ENCODE measurements at regions not wholly inside any gene's neighbourhood (a gene's known extent, or its start where the extent isn't known, plus 50 kb on each side); places are given as distances from the start of the nearest gene placed in this dataset.

DNA sequence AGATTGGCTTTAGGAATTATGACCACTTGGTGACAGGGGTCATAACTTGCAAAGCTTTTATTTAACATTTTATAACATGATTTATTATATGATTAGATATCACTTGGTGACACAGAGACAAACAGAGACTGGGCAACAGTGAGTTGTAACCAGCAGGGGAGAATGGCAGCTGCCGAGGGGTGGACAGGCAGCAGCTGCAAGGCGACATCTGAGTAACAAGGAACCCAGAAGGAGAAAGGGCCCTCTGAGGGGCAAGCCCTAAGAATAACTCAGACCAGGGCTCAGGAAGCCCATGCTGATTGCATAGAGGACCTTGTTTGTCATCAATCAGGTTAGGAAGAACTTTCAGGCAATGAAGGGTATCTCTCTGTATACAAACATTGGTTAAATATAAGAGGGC is 339.9 kb upstream of the SOX11 start:
- TF ChIP-seq, protein P1, sequence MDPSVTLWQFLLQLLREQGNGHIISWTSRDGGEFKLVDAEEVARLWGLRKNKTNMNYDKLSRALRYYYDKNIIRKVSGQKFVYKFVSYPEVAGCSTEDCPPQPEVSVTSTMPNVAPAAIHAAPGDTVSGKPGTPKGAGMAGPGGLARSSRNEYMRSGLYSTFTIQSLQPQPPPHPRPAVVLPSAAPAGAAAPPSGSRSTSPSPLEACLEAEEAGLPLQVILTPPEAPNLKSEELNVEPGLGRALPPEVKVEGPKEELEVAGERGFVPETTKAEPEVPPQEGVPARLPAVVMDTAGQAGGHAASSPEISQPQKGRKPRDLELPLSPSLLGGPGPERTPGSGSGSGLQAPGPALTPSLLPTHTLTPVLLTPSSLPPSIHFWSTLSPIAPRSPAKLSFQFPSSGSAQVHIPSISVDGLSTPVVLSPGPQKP (IDR thresholded peaks at IDR 0.05; ENCODE audit: low read depth, low read length) = no peak
- TF ChIP-seq, protein P2, sequence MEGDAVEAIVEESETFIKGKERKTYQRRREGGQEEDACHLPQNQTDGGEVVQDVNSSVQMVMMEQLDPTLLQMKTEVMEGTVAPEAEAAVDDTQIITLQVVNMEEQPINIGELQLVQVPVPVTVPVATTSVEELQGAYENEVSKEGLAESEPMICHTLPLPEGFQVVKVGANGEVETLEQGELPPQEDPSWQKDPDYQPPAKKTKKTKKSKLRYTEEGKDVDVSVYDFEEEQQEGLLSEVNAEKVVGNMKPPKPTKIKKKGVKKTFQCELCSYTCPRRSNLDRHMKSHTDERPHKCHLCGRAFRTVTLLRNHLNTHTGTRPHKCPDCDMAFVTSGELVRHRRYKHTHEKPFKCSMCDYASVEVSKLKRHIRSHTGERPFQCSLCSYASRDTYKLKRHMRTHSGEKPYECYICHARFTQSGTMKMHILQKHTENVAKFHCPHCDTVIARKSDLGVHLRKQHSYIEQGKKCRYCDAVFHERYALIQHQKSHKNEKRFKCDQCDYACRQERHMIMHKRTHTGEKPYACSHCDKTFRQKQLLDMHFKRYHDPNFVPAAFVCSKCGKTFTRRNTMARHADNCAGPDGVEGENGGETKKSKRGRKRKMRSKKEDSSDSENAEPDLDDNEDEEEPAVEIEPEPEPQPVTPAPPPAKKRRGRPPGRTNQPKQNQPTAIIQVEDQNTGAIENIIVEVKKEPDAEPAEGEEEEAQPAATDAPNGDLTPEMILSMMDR (IDR thresholded peaks at IDR 0.05) = no peak
- no peak for TF ChIP-seq PHF8 (IDR thresholded peaks at IDR 0.05; ENCODE audit: borderline replicate concordance, low read depth)
- TF ChIP-seq BHLHE40 (IDR thresholded peaks at IDR 0.05; ENCODE audit: low read depth, low read length) = no peak
- TF ChIP-seq EP300 (IDR thresholded peaks at IDR 0.05) = no peak
- no peak for TF ChIP-seq RCOR1 (IDR thresholded peaks at IDR 0.05; ENCODE audit: low read depth, low read length)
- TF ChIP-seq NPAS2 (CRISPR knock-in tag; IDR thresholded peaks at IDR 0.05; ENCODE audit: borderline replicate concordance) = no peak
- TF ChIP-seq CEBPB (IDR thresholded peaks at IDR 0.05) = no peak
- no peak for TF ChIP-seq HDAC2 (IDR thresholded peaks at IDR 0.05)
- TF ChIP-seq, protein P3, sequence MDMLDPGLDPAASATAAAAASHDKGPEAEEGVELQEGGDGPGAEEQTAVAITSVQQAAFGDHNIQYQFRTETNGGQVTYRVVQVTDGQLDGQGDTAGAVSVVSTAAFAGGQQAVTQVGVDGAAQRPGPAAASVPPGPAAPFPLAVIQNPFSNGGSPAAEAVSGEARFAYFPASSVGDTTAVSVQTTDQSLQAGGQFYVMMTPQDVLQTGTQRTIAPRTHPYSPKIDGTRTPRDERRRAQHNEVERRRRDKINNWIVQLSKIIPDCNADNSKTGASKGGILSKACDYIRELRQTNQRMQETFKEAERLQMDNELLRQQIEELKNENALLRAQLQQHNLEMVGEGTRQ (IDR thresholded peaks at IDR 0.05) = no peak
- TF ChIP-seq, protein P4, sequence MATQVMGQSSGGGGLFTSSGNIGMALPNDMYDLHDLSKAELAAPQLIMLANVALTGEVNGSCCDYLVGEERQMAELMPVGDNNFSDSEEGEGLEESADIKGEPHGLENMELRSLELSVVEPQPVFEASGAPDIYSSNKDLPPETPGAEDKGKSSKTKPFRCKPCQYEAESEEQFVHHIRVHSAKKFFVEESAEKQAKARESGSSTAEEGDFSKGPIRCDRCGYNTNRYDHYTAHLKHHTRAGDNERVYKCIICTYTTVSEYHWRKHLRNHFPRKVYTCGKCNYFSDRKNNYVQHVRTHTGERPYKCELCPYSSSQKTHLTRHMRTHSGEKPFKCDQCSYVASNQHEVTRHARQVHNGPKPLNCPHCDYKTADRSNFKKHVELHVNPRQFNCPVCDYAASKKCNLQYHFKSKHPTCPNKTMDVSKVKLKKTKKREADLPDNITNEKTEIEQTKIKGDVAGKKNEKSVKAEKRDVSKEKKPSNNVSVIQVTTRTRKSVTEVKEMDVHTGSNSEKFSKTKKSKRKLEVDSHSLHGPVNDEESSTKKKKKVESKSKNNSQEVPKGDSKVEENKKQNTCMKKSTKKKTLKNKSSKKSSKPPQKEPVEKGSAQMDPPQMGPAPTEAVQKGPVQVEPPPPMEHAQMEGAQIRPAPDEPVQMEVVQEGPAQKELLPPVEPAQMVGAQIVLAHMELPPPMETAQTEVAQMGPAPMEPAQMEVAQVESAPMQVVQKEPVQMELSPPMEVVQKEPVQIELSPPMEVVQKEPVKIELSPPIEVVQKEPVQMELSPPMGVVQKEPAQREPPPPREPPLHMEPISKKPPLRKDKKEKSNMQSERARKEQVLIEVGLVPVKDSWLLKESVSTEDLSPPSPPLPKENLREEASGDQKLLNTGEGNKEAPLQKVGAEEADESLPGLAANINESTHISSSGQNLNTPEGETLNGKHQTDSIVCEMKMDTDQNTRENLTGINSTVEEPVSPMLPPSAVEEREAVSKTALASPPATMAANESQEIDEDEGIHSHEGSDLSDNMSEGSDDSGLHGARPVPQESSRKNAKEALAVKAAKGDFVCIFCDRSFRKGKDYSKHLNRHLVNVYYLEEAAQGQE (IDR thresholded peaks at IDR 0.05) = no peak
